Stomach (tissue), 4 donors: ENCODE measurements at regions not wholly inside any gene's neighbourhood (a gene's known extent, or its start where the extent isn't known, plus 50 kb on each side); places are given as distances from the start of the nearest gene placed in this dataset.

Source experiments
- EP300 ChIP-seq: sonication (generic); formaldehyde crosslinking; IDR thresholded peaks from one replicate; pipeline ENCODE4 v1.6.1; 2017; ENCODE audit warnings: antibody characterized with exemption
- POLR2A ChIP-seq, 4 donors: fragments of 450-650 bp; IDR thresholded peaks; one replicate each; pipeline ENCODE4 v1.6.1; 2016; ENCODE audit warnings: antibody characterized with exemption in 4 of 4, control low read depth in 2 of 4, mild to moderate bottlenecking in 1 of 4, moderate library complexity in 1 of 4

DNA sequence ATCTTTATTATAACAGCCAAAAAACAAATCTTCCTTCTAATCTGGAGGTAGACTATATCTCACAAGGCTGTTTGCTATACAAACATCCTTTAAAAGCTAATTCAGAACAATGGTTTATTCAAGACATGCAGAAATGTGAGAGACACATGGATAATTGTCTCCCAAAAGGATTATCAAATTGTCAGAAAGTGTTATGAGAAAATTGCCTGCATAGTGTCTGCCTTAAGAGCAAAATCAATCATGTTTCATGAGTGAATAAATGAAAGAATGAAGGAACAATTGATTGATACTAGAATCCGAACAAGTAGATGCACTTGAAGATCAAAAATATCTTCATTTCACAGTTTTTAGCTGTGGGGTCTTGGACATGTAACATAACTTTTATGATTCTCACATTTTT lies 621.7 kb upstream of the BOD1L1 start:
- TF ChIP-seq POLR2A (IDR thresholded peaks at IDR 0.05) (no peak), EP300 (no peak)
